PC-9 (cell line): ENCODE measurements at regions not wholly inside any gene's neighbourhood (a gene's known extent, or its start where the extent isn't known, plus 50 kb on each side); places are given as distances from the start of the nearest gene placed in this dataset.

Experiments used
- BruUV-seq: library from RNA; stranded (reverse); fragments of 400-500 nt; replicated peaks from 2 replicates; lab custom pipeline; 2021; lab: Mats Ljungman, UMichigan
- CTCF ChIA-PET: fragments of 300-600 bp; sonication (Branson Sonifier 250); formaldehyde crosslinking; loops from one replicate; lab custom pipeline; 2022; ENCODE audit warnings: antibody characterized with exemption; lab: Charles Lee
- POLR2A ChIA-PET: fragments of 300-600 bp; sonication (Branson Sonifier 250); formaldehyde crosslinking; loops from one replicate; lab custom pipeline; 2022; ENCODE audit warnings: antibody characterized with exemption; ENCODE audit not compliant: unreplicated experiment; lab: Charles Lee
- DNase-seq, 2 experiments: peaks; one replicate each; pipeline versions ENCODE4 v3.0.0 to v3.0.0-alpha.2; 2015 to 2022; ENCODE audit warnings: mixed read lengths in 1 of 2
- H2AFZ ChIP-seq: fragments of 200-600 bp; sonication (generic); 2 replicates; pipeline ENCODE4 v1.8.1; 2017; ENCODE audit warnings: antibody characterized with exemption
- H3F3A ChIP-seq: fragments of 200-600 bp; sonication (generic); 2 replicates; pipeline ENCODE4 v1.8.1; 2017; ENCODE audit warnings: antibody characterized with exemption, mild to moderate bottlenecking, low read depth; ENCODE audit not compliant: insufficient read depth
- H3K27ac ChIP-seq: fragments of 200-600 bp; sonication (generic); 2 replicates; pipeline ENCODE4 v1.6.1; 2016; ENCODE audit warnings: mixed run types
- H3K27me3 ChIP-seq: fragments of 200-600 bp; sonication (generic); 2 replicates; pipeline ENCODE4 v1.6.1; 2016; ENCODE audit warnings: low read depth, mixed run types; ENCODE audit not compliant: insufficient read depth
- H3K36me3 ChIP-seq: fragments of 200-600 bp; sonication (generic); 2 replicates; pipeline ENCODE4 v1.6.1; 2016; ENCODE audit warnings: low read depth, mixed run types
- H3K4me1 ChIP-seq: fragments of 200-600 bp; sonication (generic); replicated peaks from 2 replicates; pipeline ENCODE4 v1.6.1; 2016; ENCODE audit warnings: mixed run types; ENCODE audit not compliant: insufficient read depth
- H3K4me2 ChIP-seq: fragments of 200-600 bp; sonication (generic); 2 replicates; pipeline ENCODE4 v1.6.1; 2017; ENCODE audit warnings: mixed run types
- H3K4me3 ChIP-seq: fragments of 200-600 bp; sonication (generic); 2 replicates; pipeline ENCODE4 v1.6.1; 2016; ENCODE audit warnings: mixed run types
- H3K79me2 ChIP-seq: fragments of 200-600 bp; sonication (generic); 2 replicates; pipeline ENCODE4 v1.6.1; 2017; ENCODE audit warnings: low read depth, mixed run types
- H3K9me2 ChIP-seq: fragments of 200-600 bp; sonication (generic); 2 replicates; pipeline ENCODE4 v1.8.1; 2017; ENCODE audit warnings: mild to moderate bottlenecking; ENCODE audit not compliant: insufficient read depth
- H3K9me3 ChIP-seq: fragments of 200-600 bp; sonication (generic); 2 replicates; pipeline ENCODE4 v1.8.1; 2016; ENCODE audit warnings: low read depth; ENCODE audit not compliant: insufficient read depth
- H4K20me1 ChIP-seq: fragments of 200-600 bp; sonication (generic); 2 replicates; pipeline ENCODE4 v1.8.1; 2017; ENCODE audit not compliant: insufficient read depth
- CTCF ChIP-seq: fragments of 200-600 bp; sonication (generic); conservative IDR thresholded peaks from 2 replicates; pipeline ENCODE4 v1.6.1; 2017; ENCODE audit warnings: mixed run types, antibody characterized with exemption, mild to moderate bottlenecking, moderate library complexity
- EZH2 ChIP-seq: fragments of 200-600 bp; sonication (generic); IDR thresholded peaks from 2 replicates; pipeline ENCODE4 v1.8.0; 2017; ENCODE audit warnings: antibody characterized with exemption, low read depth
- intact Hi-C: fragments of 100-400 bp; cut with micrococcal nuclease; formaldehyde crosslinking; loops from one replicate; pipeline ENCODE4 v1.10.0; 2022; ENCODE audit not compliant: unreplicated experiment

DNA sequence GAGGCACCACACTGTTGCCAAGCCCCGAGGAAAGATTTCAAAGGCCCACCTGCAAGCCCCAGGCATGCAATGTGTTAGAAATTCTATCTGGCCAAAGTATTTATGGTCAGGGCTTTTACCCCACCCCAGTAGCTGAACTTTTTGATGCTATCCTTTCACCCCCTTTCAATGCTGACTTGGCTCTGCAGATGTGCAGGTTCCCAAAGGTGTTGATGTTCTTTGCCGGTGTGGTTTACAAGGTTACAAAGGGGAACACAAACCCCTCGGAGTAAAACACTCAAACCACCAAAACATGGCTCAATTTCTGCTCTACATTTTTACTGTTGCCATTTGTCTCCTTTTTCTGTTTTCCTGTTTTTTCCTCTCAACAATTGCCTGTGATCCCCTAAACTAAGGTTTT is 145.4 kb upstream of the BNIP2 start:
- intact Hi-C loops, result no loop called here
- CTCF ChIA-PET, result no interaction called here
- no peaks in the 10 kb centered on the region for H3K27me3 ChIP-seq
- H4K20me1 ChIP-seq, result no peaks in the 10 kb centered on the region
- H3K4me3 ChIP-seq, result no peak overlapping the region
- H3K9me2 ChIP-seq, result no peaks in the 10 kb centered on the region
- no peaks in the 10 kb centered on the region for H3K79me2 ChIP-seq
- peaks cover 24% of the 10 kb centered on the region for H3K4me1 ChIP-seq
- POLR2A ChIA-PET, result no interaction called here
- H3F3A ChIP-seq, result peaks cover 2% of the 10 kb centered on the region; the same call in 1 of the 2 replicates
- H3K36me3 ChIP-seq, result no peaks in the 10 kb centered on the region
- no TSS peak for BruUV-seq
- no peak for DNase-seq
- H3K9me3 ChIP-seq, result no peaks in the 10 kb centered on the region
- no peak overlapping the region for H3K4me2 ChIP-seq
- H2AFZ ChIP-seq, result no peak overlapping the region
- no peak for TF ChIP-seq CTCF
- no peak for TF ChIP-seq EZH2
- H3K27ac ChIP-seq, result no peak overlapping the region

DNA sequence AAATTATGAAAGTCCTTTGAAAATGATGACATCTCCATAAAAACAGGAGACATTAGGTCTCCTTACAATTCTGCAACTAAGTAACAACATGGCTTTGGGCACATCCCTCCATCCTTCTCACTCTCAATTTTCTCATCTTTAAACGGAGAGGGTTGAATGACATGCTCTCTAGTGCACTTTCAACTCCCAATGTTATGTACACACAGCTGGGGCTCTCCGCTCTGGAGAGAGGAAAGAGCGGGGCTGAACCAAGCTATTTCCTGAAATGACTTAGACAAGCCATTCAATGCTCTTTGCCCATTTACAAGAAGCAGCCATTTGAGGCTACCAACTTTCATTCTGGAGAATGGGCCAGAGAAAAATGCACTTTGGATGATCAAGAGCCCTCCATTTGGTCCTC is 144.2 kb upstream of the BNIP2 start:
- Histone ChIP-seq H3K4me2 (no peak overlapping the region), H3K4me1 (peaks cover 36% of the 10 kb centered on the region), H3K9me3 (no peaks in the 10 kb centered on the region), H3K9me2 (no peaks in the 10 kb centered on the region), H4K20me1 (no peaks in the 10 kb centered on the region), H3K79me2 (no peaks in the 10 kb centered on the region), H3F3A (peaks cover 14% of the 10 kb centered on the region), H3K27me3 (no peaks in the 10 kb centered on the region), H3K27ac (no peak overlapping the region), H2AFZ (no peak overlapping the region), H3K36me3 (no peaks in the 10 kb centered on the region), H3K4me3 (no peak overlapping the region)
- BruUV-seq, result no TSS peak
- ChIA-PET POLR2A (no interaction called here), CTCF (interaction anchor here (0.6 kb wide), 1 partner anchor 83 kb away, joined by 3 read pairs; no protein-coding TSS in a partner anchor)
- intact Hi-C loops, result no loop called here
- TF ChIP-seq EZH2, result no peak
- TF ChIP-seq CTCF, result no peak
- DNase-seq, result no peak

DNA sequence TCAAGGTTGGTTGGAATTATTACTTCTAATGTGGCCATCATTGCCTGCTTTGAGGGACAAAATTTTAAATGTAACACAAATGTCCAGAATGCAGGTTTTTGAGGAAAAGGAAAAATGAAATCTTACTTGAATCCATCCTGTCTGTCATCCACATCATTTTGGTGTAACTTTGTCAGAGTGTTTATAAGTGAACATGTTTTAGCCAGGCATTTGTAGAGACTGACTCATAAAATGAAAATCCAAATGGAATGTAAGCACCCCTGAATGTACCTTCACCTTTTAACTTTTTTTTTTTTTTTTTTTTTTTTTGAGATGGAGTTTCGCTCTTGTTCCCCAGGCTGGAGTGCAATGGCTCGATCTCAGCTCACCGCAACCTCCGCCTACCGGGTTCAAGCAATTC is 141.8 kb upstream of the BNIP2 start:
- Histone ChIP-seq H3K4me3 (no peak overlapping the region), H3K9me3 (no peaks in the 10 kb centered on the region), H4K20me1 (no peaks in the 10 kb centered on the region), H3K4me2 (peak overlapping the region; percentile 49), H3K36me3 (no peaks in the 10 kb centered on the region), H3K4me1 (peaks cover 61% of the 10 kb centered on the region), H3K27me3 (no peaks in the 10 kb centered on the region), H3K27ac (peak overlapping the region; percentile 93), H3K79me2 (no peaks in the 10 kb centered on the region), H3K9me2 (no peaks in the 10 kb centered on the region), H2AFZ (no peak overlapping the region), H3F3A (peaks cover 25% of the 10 kb centered on the region)
- intact Hi-C loops, result loop anchor here (1.0 kb wide), 2 partner anchors 28 to 88 kb away; no protein-coding TSS in a partner anchor
- TF ChIP-seq CTCF (no peak), EZH2 (no peak)
- BruUV-seq, result no TSS peak
- ChIA-PET CTCF (no interaction called here), POLR2A (interaction anchor here (0.6 kb wide), 2 partner anchors 191 to 1396 kb away, joined by 6 to 20 read pairs; no protein-coding TSS in a partner anchor)
- peak in 1 of 2 experiments; percentile 80 for DNase-seq
